ENCODE measurements at regions not wholly inside any gene's neighbourhood (a gene's known extent, or its start where the extent isn't known, plus 50 kb on each side); places are given as distances from the start of the nearest gene placed in this dataset.
"Not testable (repeated sequence)": the region's sequence is repeated elsewhere in the genome, so short reads cannot be mapped to it uniquely, and the experiment has no call there.

- not testable (repeated sequence) for DNase-seq
Measured at GRCh38 chr10:15921423-15921945, 61.2 kb upstream of the MINDY3 start.

- no peak for DNase-seq
Measured at GRCh38 chr10:15931376-15931775, 71.1 kb upstream of the MINDY3 start.

GRCh38 chr10:15939543-15939942 is 79.2 kb upstream of the MINDY3 start:
- DNase-seq = not testable (repeated sequence)

GRCh38 chr10:15943426-15943825 is 83.1 kb upstream of the MINDY3 start:
- no peak for DNase-seq

GRCh38 chr10:15954188-15954587 is 93.9 kb upstream of the MINDY3 start:
- DNase-seq = no peak

- DNase-seq = no peak
Measured at GRCh38 chr10:15960277-15960676, 100.0 kb upstream of the MINDY3 start.

GRCh38 chr10:15972736-15973135 is 112.4 kb upstream of the MINDY3 start:
- DNase-seq = not testable (repeated sequence)

- no peak for DNase-seq
Measured at GRCh38 chr10:15985690-15986089, 125.4 kb upstream of the MINDY3 start.

- DNase-seq = no peak
Measured at GRCh38 chr10:15990535-15991129, 130.3 kb upstream of the MINDY3 start.

GRCh38 chr10:15997313-15997712 is 137.0 kb upstream of the MINDY3 start:
- no peak for DNase-seq

- no peak for DNase-seq
Measured at GRCh38 chr10:16001581-16001980, 141.3 kb upstream of the MINDY3 start.

GRCh38 chr10:16009785-16010184 is 149.5 kb upstream of the MINDY3 start:
- DNase-seq = no peak

GRCh38 chr10:16011548-16011947 is 151.2 kb upstream of the MINDY3 start:
- DNase-seq = no peak

- DNase-seq = no peak
Measured at GRCh38 chr10:16014469-16014868, 154.2 kb upstream of the MINDY3 start.

- no peak for DNase-seq
Measured at GRCh38 chr10:16016688-16017087, 156.4 kb upstream of the MINDY3 start.

GRCh38 chr10:16020836-16021235 is 160.5 kb upstream of the MINDY3 start:
- DNase-seq = no peak

GRCh38 chr10:16026832-16027231 is 166.5 kb upstream of the MINDY3 start:
- DNase-seq = not testable (repeated sequence)

GRCh38 chr10:16030562-16030961 is 170.3 kb upstream of the MINDY3 start:
- no peak for DNase-seq

GRCh38 chr10:16049050-16049449 is 188.7 kb upstream of the MINDY3 start:
- no peak for DNase-seq

GRCh38 chr10:16049782-16050181 is 189.5 kb upstream of the MINDY3 start:
- no peak for DNase-seq

- no peak for DNase-seq
Measured at GRCh38 chr10:16063350-16063749, 203.0 kb upstream of the MINDY3 start.

- DNase-seq = not testable (repeated sequence)
Measured at GRCh38 chr10:16083551-16083950, 223.2 kb upstream of the MINDY3 start.

- no peak for DNase-seq
Measured at GRCh38 chr10:16105082-16105481, 244.8 kb upstream of the MINDY3 start.

- DNase-seq = peak in 1 of 5 donors; percentile 3
Measured at GRCh38 chr10:16116404-16117304, 256.3 kb upstream of the MINDY3 start.
